T-helper 17 cell (primary cell): ENCODE measurements at regions not wholly inside any gene's neighbourhood (a gene's known extent, or its start where the extent isn't known, plus 50 kb on each side); places are given as distances from the start of the nearest gene placed in this dataset.

Source experiments
- ATAC-seq: fragments of 150-1000 bp; cut with Tn5 transposase; 2 replicates; pipeline ENCODE4 v1.10.0; 2021; ENCODE audit warnings: mild to moderate bottlenecking, moderate library complexity
- DNase-seq, 3 donors: peaks; one replicate each; pipeline versions ENCODE4 v3.0.0 to v3.0.0-alpha.2; 2020 to 2021
- H3K9me3 ChIP-seq: one replicate; pipeline ENCODE4 v1.7.0; 2013; ENCODE audit warnings: low read length, mild to moderate bottlenecking; ENCODE audit not compliant: control insufficient read depth, poor library complexity, severe bottlenecking
- H3K27ac Mint-ChIP-seq: one replicate; pipeline ENCODE4 v1.8.0; 2022; ENCODE audit warnings: mild to moderate bottlenecking, moderate library complexity, mixed read lengths
- H3K27me3 Mint-ChIP-seq: one replicate; pipeline ENCODE4 v1.8.0; 2022; ENCODE audit warnings: mixed read lengths
- H3K36me3 Mint-ChIP-seq: one replicate; pipeline ENCODE4 v1.8.0; 2022; ENCODE audit warnings: low read depth, mixed read lengths
- H3K4me1 Mint-ChIP-seq: one replicate; pipeline ENCODE4 v1.8.0; 2022; ENCODE audit warnings: mild to moderate bottlenecking, mixed read lengths
- H3K4me3 Mint-ChIP-seq: one replicate; pipeline ENCODE4 v1.8.0; 2022; ENCODE audit warnings: mild to moderate bottlenecking, moderate library complexity, mixed read lengths

GRCh38 chr12:114974826-114975639 is 291.1 kb upstream of the TBX3 start:
- H3K27ac Mint-ChIP-seq: no peak overlapping the region
- H3K4me1 Mint-ChIP-seq: no peaks in the 10 kb centered on the region
- DNase-seq (no peak), ATAC-seq (no peak)
- H3K4me3 Mint-ChIP-seq: no peak overlapping the region
- H3K27me3 Mint-ChIP-seq: no peaks in the 10 kb centered on the region
- H3K9me3 ChIP-seq: peaks cover 2% of the 10 kb centered on the region
- no peaks in the 10 kb centered on the region for H3K36me3 Mint-ChIP-seq

DNA sequence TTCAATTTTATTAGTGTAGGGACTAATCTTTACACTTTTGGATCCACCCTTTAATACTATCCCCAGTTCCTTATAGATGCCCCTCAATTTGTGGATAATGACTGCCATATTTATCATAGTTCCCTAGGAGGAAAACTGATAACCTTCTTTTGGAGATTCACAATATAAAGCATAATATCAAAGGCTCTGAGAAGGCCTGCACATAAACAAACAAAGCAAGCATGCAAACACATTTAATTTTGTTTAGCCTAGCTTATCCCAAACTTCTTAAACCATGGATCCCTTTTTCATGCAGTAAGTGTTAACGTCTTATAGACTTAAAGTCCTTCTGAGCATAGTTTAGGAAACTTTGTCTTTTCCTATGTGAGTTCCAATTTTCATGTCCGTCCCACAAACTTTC is 290.4 kb upstream of the TBX3 start:
- H3K9me3 ChIP-seq: peaks cover 2% of the 10 kb centered on the region
- Mint-ChIP-seq H3K27me3 (no peaks in the 10 kb centered on the region), H3K36me3 (no peaks in the 10 kb centered on the region), H3K4me3 (no peak overlapping the region), H3K4me1 (no peaks in the 10 kb centered on the region), H3K27ac (no peak overlapping the region)
- ATAC-seq: no peak
- DNase-seq: no peak

GRCh38 chr12:114968727-114969126 is 284.8 kb upstream of the TBX3 start:
- Mint-ChIP-seq H3K4me3 (no peak overlapping the region), H3K36me3 (no peaks in the 10 kb centered on the region), H3K27me3 (no peaks in the 10 kb centered on the region), H3K4me1 (no peaks in the 10 kb centered on the region), H3K27ac (no peak overlapping the region)
- H3K9me3 ChIP-seq: no peaks in the 10 kb centered on the region
- ATAC-seq: no peak
- no peak for DNase-seq

- no peaks in the 10 kb centered on the region for H3K27me3 Mint-ChIP-seq
- no peak overlapping the region for H3K4me3 Mint-ChIP-seq
- no peak for DNase-seq
- no peaks in the 10 kb centered on the region for H3K4me1 Mint-ChIP-seq
- no peak for ATAC-seq
- no peaks in the 10 kb centered on the region for H3K9me3 ChIP-seq
- H3K27ac Mint-ChIP-seq: no peak overlapping the region
- H3K36me3 Mint-ChIP-seq: no peaks in the 10 kb centered on the region
Observed at GRCh38 chr12:114967151-114967550, 283.2 kb upstream of the TBX3 start.

DNA sequence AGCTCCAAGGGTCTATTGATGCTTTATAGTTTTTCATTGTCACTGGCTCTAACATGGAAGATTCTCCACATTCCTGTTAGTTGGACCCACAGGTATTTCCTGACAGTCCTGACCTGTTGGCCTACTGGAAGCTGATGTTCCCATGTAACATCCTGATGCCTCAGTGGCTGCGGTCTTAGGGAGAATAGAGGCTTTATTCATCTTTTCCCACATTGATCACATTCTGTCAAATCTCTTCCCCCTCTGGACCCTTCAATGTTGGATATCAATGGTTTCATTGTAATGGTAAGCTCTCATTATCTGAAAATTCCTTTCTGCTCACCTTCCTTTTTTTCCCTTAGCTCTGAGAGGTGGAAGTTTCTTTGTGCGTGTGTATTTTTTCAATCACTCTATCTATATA is 280.9 kb upstream of the TBX3 start:
- no peaks in the 10 kb centered on the region for H3K4me1 Mint-ChIP-seq
- no peaks in the 10 kb centered on the region for H3K27me3 Mint-ChIP-seq
- no peaks in the 10 kb centered on the region for H3K36me3 Mint-ChIP-seq
- DNase-seq: no peak
- no peaks in the 10 kb centered on the region for H3K9me3 ChIP-seq
- no peak for ATAC-seq
- H3K27ac Mint-ChIP-seq: no peak overlapping the region
- no peak overlapping the region for H3K4me3 Mint-ChIP-seq

DNA sequence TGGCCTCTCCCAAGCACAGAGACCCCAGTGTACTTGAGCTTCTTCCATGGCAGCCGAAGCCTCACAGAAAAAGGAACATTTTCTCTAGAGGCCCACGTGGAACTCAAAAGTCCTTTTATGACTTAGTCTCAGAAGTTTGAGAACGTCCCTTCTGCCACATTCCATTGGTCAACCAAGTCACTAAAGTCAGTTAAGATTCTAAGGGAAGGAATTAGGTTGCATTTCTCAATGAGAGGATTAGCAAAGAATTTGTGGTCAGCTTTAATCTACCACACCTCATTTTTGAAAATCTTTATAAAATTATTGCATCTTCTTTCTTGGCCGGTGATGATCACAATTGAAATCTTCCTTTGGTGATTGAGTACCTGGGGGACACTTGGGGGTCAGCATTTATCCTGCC is 279.9 kb upstream of the TBX3 start:
- no peak overlapping the region for H3K4me3 Mint-ChIP-seq
- no peak for ATAC-seq
- H3K9me3 ChIP-seq: no peaks in the 10 kb centered on the region
- no peak for DNase-seq
- no peaks in the 10 kb centered on the region for H3K36me3 Mint-ChIP-seq
- H3K27ac Mint-ChIP-seq: no peak overlapping the region
- no peaks in the 10 kb centered on the region for H3K27me3 Mint-ChIP-seq
- no peaks in the 10 kb centered on the region for H3K4me1 Mint-ChIP-seq

DNA sequence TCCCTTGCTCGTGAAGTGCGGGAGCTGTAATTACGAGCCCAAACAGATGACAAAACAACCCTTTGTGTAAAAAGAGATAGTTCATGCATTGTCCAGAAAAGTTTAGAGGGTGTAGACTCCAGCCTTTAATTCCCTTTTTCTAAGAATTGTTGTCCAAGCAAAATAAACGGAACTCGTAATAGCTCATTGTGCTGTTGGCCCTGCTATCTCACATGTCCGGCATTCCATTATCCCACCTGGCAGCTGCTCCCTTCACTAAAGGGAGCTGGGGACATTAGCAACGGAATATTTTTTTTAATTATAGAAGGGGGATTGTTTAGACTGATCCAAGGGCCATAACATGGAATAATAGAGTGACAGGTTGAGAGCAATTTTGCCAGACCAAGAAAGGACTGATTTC is 277.5 kb upstream of the TBX3 start:
- Mint-ChIP-seq H3K4me3 (no peak overlapping the region), H3K27me3 (no peaks in the 10 kb centered on the region), H3K4me1 (no peaks in the 10 kb centered on the region), H3K36me3 (no peaks in the 10 kb centered on the region), H3K27ac (no peak overlapping the region)
- no peaks in the 10 kb centered on the region for H3K9me3 ChIP-seq
- DNase-seq (no peak), ATAC-seq (no peak)

DNA sequence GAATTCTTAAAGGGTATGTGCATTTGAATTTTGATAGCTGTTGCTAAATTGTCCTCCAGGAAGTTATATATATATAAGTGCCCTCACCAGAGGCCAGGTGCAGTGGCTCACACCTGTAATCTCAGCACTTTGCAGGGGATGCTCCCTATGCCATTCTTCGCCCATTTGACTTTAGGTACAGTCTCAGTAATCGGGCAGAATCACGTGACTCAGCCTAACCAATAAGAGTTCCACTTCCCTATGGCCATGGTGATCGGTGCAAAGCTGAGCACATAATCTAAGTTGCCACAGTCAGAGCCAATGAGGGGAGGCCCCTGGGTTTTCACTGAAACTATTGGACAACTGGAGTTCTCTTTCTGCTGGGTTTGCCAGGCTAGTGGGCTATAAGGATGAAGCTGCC is 274.6 kb upstream of the TBX3 start:
- H3K36me3 Mint-ChIP-seq: no peaks in the 10 kb centered on the region
- H3K27ac Mint-ChIP-seq: no peak overlapping the region
- no peaks in the 10 kb centered on the region for H3K27me3 Mint-ChIP-seq
- ATAC-seq (no peak), DNase-seq (no peak)
- H3K4me1 Mint-ChIP-seq: no peaks in the 10 kb centered on the region
- no peaks in the 10 kb centered on the region for H3K9me3 ChIP-seq
- no peak overlapping the region for H3K4me3 Mint-ChIP-seq

DNA sequence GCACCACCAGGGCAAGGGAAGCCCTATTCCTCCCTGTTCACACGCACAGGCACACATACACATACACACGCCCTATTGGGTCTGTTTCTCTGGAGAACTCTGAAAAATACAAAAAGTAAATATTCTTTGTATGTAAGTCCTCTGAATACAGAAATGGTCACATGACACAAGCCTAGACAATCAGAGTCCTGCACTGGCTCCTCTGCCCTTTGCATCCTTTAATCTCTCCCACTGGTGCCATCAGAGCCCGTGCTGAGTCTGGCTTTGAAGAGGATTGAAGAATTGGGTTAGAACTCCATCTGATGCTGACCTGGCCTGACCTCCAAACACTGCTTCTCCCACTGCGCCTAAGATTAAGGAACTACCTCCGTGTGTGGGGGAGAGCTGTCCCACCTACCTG is 273.2 kb upstream of the TBX3 start:
- Mint-ChIP-seq H3K27me3 (no peaks in the 10 kb centered on the region), H3K27ac (no peak overlapping the region), H3K36me3 (no peaks in the 10 kb centered on the region), H3K4me3 (no peak overlapping the region), H3K4me1 (no peaks in the 10 kb centered on the region)
- ATAC-seq: no peak
- DNase-seq: no peak
- H3K9me3 ChIP-seq: no peaks in the 10 kb centered on the region

GRCh38 chr12:114955414-114956014 is 271.5 kb upstream of the TBX3 start:
- Mint-ChIP-seq H3K27ac (no peak overlapping the region), H3K36me3 (no peaks in the 10 kb centered on the region), H3K4me3 (no peak overlapping the region), H3K27me3 (no peaks in the 10 kb centered on the region), H3K4me1 (no peaks in the 10 kb centered on the region)
- ATAC-seq: no peak
- no peak for DNase-seq
- H3K9me3 ChIP-seq: no peaks in the 10 kb centered on the region

- Mint-ChIP-seq H3K36me3 (no peaks in the 10 kb centered on the region), H3K4me1 (no peaks in the 10 kb centered on the region), H3K27ac (no peak overlapping the region), H3K4me3 (no peak overlapping the region), H3K27me3 (no peaks in the 10 kb centered on the region)
- ATAC-seq (no peak), DNase-seq (no peak)
- no peaks in the 10 kb centered on the region for H3K9me3 ChIP-seq
Observed at GRCh38 chr12:114954511-114955055, 270.6 kb upstream of the TBX3 start.

DNA sequence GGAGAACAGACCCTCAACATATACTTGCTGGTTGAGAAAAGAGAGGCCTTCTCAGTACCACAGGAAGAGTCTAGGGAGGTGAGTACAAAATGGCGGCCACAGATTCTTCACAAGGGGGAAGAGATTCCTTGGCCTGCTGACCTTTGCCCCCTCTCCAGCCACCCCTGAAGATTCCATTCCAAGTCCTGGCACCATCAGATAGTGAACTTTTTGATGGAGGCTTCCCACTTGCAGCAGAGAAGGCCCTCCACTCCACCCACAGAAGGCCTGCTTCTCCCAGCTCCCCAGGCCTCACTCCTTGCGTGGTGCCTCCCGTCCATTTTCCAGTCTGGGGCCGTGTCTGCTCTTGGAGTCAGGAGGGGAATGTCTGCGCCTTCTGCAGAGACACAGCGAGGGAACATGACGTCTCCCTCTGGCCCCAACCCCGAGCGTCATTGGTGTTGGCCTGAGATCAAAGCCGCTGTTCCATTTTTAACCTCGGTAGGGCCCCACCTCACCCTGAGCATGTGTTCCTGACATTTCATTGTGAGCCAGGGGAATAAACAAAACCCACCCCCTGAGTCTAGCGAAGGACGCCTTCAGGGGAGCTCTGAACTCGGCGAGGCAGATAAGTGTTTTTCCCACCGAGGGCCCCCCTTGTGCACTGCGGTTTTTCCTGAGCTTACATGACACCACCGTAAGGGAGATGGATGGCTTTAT is 268.7 kb upstream of the TBX3 start:
- Mint-ChIP-seq H3K4me3 (no peak overlapping the region), H3K27me3 (no peaks in the 10 kb centered on the region), H3K27ac (no peak overlapping the region), H3K4me1 (no peaks in the 10 kb centered on the region), H3K36me3 (no peaks in the 10 kb centered on the region)
- no peaks in the 10 kb centered on the region for H3K9me3 ChIP-seq
- ATAC-seq (no peak), DNase-seq (no peak)

DNA sequence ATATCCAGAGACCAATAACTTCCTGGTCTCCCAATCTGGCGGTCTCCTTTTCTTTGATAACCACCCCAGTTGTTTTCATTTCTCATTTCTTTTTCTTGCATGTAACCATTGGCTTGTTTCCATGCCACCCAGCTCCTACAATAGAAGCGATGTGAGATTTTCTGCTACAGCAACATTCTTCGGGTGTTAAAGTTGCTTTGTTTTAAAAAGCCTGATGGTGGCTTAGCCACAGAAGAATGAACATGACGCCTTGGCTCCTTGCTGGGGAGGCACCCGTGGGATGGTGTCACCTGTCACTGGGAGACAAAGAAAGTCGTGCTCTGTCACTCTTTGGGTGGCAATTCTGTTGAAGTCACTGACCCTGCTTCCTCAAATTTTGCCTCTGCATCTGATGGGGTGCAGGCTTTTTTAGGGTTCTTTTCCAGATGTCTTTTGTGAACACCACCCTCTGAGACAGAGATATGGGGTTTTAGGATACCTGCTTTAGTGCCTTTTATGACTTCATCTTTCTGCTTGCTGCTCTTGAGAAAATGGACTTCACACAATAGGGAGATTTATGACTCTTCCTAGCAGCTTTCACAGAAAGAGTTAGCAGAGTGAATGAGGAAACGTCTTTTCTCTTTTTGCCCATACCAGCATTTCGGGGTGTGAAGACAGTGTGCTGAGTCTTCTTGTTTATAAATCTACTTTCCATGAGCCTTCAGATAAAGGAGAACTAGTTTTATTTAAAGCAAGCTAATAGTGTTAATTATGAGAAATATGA is 265.3 kb upstream of the TBX3 start:
- H3K36me3 Mint-ChIP-seq: no peaks in the 10 kb centered on the region
- no peaks in the 10 kb centered on the region for H3K27me3 Mint-ChIP-seq
- no peak overlapping the region for H3K27ac Mint-ChIP-seq
- ATAC-seq (no peak), DNase-seq (no peak)
- H3K4me1 Mint-ChIP-seq: no peaks in the 10 kb centered on the region
- H3K4me3 Mint-ChIP-seq: no peak overlapping the region
- H3K9me3 ChIP-seq: no peaks in the 10 kb centered on the region
